ENCODE measurements at regions not wholly inside any gene's neighbourhood (a gene's known extent, or its start where the extent isn't known, plus 50 kb on each side); places are given as distances from the start of the nearest gene placed in this dataset.
"Not testable (repeated sequence)": the region's sequence is repeated elsewhere in the genome, so short reads cannot be mapped to it uniquely, and the experiment has no call there.

DNA sequence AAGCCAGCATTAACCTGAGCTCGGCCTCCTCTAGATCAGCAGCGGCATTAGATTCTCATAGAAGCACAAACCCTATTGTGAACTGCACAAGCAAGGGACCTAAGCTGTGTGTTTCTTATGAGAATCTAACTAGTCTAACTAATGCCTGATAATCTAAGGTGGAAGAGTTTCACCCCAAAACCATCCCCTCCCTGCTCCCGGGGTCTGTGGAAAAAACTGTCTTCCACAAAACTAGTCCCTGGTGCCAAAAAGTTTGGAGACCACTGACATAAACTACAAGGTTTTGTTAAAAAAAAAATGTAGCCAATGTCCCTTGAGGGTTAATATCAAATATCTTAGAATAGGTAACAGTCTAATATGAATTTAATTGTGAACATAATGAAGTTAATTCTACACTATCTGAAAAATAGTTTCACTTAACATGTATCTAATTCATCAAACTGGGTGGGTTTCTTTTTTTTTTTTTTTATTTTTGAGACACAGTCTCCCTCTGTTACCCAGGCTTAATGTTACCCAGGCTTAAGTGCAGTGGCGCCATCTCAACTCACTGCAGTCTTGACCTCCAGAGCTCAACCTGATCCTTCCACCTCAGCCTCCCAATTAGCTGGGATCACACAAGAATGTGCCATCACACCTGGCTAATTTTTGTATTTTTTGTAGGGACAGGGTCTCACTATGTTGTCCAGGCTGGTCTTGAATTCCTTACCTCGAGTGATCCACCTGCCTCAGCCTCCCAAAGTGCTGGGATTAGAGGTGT lies 4752.2 kb upstream of the OR11H1 start:
- H3K4me3 ChIP-seq; H3K27ac ChIP-seq (replicated peaks); H3K27me3 ChIP-seq (ENCODE audit: low read depth); H3K4me1 ChIP-seq; H3K36me3 ChIP-seq; intact Hi-C loops (cut with micrococcal nuclease); DNase-seq: not testable (repeated sequence)
- H3K9me3 ChIP-seq (replicated peaks) = peaks cover 29% of the 10 kb centered on the region

GRCh38 chr22:10776358-10776729 lies 4751.6 kb upstream of the OR11H1 start:
- peaks cover 29% of the 10 kb centered on the region for H3K9me3 ChIP-seq (replicated peaks)
- H3K4me3 ChIP-seq; intact Hi-C loops (cut with micrococcal nuclease); H3K27me3 ChIP-seq (ENCODE audit: low read depth); H3K4me1 ChIP-seq; DNase-seq; H3K27ac ChIP-seq (replicated peaks); H3K36me3 ChIP-seq: not testable (repeated sequence)

DNA sequence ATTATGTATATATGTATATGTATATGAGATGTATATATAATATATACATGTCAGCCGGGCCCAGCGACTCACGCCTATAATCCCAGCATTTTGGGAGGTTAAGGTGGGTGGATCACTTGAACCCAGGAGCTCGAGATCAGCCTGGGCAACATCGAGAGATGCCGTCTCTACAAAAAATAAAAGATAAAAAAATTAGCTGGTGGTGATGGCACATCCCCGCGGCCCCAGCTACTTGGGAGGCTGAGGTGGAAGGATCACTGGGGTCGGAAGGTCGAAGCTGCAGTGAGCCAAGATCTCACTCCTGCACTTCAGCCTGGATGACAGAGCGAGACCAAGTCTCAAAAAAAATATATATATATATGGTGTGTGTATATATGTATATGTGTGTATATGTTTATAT lies 4750.3 kb upstream of the OR11H1 start:
- intact Hi-C loops (cut with micrococcal nuclease); H3K4me1 ChIP-seq; DNase-seq: not testable (repeated sequence)

GRCh38 chr22:10778296-10778814 lies 4749.6 kb upstream of the OR11H1 start:
- Histone ChIP-seq H3K27me3 (ENCODE audit: low read depth) (no peaks in the 10 kb centered on the region), H3K4me1 (no peaks in the 10 kb centered on the region), H3K36me3 (no peaks in the 10 kb centered on the region), H3K9me3 (replicated peaks) (peaks cover 23% of the 10 kb centered on the region), H3K4me3 (no peak overlapping the region), H3K27ac (replicated peaks) (no peak overlapping the region)
- no peak for TF ChIP-seq CTCF (IDR thresholded peaks at IDR 0.05; ENCODE audit: borderline replicate concordance)
- intact Hi-C loops (cut with micrococcal nuclease) = no loop called here
- no peak for DNase-seq

More for the DNA sequence above, 4750.3 kb upstream of the OR11H1 start:
- not testable (repeated sequence) for H3K4me3 ChIP-seq; H3K27me3 ChIP-seq (ENCODE audit: low read depth); H3K36me3 ChIP-seq; H3K27ac ChIP-seq (replicated peaks)
- H3K9me3 ChIP-seq (replicated peaks) = peaks cover 19% of the 10 kb centered on the region

- DNase-seq; intact Hi-C loops (cut with micrococcal nuclease); H3K4me3 ChIP-seq; H3K27ac ChIP-seq (replicated peaks); H3K4me1 ChIP-seq; H3K36me3 ChIP-seq; H3K27me3 ChIP-seq (ENCODE audit: low read depth): not testable (repeated sequence)
- peaks cover 23% of the 10 kb centered on the region for H3K9me3 ChIP-seq (replicated peaks)
Measured at GRCh38 chr22:10779200-10779599, 4748.8 kb upstream of the OR11H1 start.

- no peak for DNase-seq
- intact Hi-C loops (cut with micrococcal nuclease) = no loop called here
- Histone ChIP-seq H3K36me3 (no peaks in the 10 kb centered on the region), H3K27me3 (ENCODE audit: low read depth) (no peaks in the 10 kb centered on the region), H3K4me1 (no peaks in the 10 kb centered on the region), H3K27ac (replicated peaks) (no peak overlapping the region), H3K9me3 (replicated peaks) (peaks cover 23% of the 10 kb centered on the region), H3K4me3 (no peak overlapping the region)
- no peak for TF ChIP-seq CTCF (IDR thresholded peaks at IDR 0.05; ENCODE audit: borderline replicate concordance)
Measured at GRCh38 chr22:10780281-10780680, 4747.7 kb upstream of the OR11H1 start.

DNA sequence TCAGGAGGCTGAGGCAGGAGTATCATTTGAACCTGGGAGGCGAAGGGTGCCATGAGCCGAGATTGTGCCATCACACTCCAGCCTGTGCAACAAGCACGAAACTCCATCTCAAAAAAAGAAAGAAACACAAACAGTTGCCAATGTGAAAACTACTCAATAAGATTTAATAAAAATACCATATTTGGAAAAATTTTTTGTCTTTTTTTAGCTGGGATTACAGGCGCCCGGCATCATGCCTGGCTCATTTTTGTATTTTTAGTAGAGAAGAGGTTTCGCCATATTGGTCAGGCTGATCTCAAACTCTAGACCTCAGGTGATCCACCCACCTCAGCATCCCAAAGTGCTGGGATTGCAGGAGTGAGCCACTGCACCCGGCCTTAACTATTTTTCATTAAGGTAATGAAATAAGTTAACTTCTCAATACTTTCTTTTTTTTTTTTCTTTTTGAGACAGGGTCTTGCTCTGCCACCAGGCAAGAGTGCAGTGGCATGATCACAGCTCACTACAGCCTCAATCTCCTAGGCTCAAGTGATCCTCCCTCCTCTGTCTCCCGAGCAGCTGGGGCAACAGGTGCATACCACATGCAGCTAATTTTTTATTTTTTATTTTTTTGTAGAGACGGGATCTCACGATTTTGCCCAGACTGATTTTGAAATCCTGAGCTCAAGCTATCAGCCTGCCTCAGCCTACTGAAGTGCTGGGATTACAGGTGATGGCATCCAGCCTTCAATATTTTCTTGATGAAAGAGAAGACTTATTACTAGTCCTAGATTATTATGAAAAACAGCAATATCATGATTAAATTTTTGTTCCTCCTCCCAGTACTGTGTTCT lies 4746.2 kb upstream of the OR11H1 start:
- no peak overlapping the region for H3K4me3 ChIP-seq
- H3K36me3 ChIP-seq = no peaks in the 10 kb centered on the region
- no peaks in the 10 kb centered on the region for H3K4me1 ChIP-seq
- H3K27me3 ChIP-seq (ENCODE audit: low read depth) = no peaks in the 10 kb centered on the region
- no peak for DNase-seq
- intact Hi-C loops (cut with micrococcal nuclease) = no loop called here
- peaks cover 21% of the 10 kb centered on the region for H3K9me3 ChIP-seq (replicated peaks)
- no peak for TF ChIP-seq CTCF (IDR thresholded peaks at IDR 0.05; ENCODE audit: borderline replicate concordance)
- no peak overlapping the region for H3K27ac ChIP-seq (replicated peaks)

All from left ventricle myocardium inferior (tissue), 1 donor.